ENCODE measurements at regions not wholly inside any gene's neighbourhood (a gene's known extent, or its start where the extent isn't known, plus 50 kb on each side); places are given as distances from the start of the nearest gene placed in this dataset.

DNA sequence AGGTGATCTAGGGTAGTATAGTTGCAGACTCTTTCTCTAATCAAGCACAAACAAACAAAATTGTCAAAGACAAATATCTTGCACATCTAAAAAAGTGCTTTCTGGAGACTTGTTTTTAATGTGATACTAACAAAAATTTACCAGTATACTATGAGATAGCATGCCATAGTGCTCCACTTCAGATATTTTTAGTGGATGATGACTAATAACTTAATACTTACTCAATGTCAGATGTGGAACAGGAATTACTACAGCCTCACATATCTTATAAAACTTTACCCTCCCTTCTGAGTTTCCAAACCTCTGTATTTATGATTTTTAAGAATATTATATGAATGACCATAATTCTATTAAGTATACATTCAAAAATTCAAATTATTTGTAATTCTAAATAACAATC, 1162.0 kb upstream of the SLC39A10 start:
- no peaks in the 10 kb centered on the region for H4K20me1 ChIP-seq (replicated peaks in 1 of 2; ENCODE audit: control insufficient read depth in 1 of 2, insufficient read depth in 2 of 2, low read length in 2 of 2)
- ChIA-PET CTCF (ENCODE audit: partially characterized antibody) (no interaction called here), POLR2A (ENCODE audit: partially characterized antibody) (no interaction called here)
- H3K27ac ChIP-seq (ENCODE audit: low read depth, low read length): no peak overlapping the region
- no peaks in the 10 kb centered on the region for H3K79me1 ChIP-seq (ENCODE audit: low read depth, low read length)
- no peaks in the 10 kb centered on the region for H3K27me3 ChIP-seq (replicated peaks in 1 of 4; ENCODE audit: control insufficient read depth in 3 of 4, extremely low read depth in 1 of 4, insufficient read depth in 3 of 4, low read length in 3 of 4)
- DNase-seq (ENCODE audit: low read depth in 1 of 2, low spot score in 2 of 2): no peak
- H3K14ac ChIP-seq (ENCODE audit: insufficient read length): no peak overlapping the region
- no peak overlapping the region for H3K4me2 ChIP-seq (ENCODE audit: insufficient read depth in 1 of 2, low read depth in 2 of 2, low read length in 2 of 2)
- no peak overlapping the region for H2BK12ac ChIP-seq (ENCODE audit: low read depth, low read length)
- no peak overlapping the region for H4K8ac ChIP-seq (ENCODE audit: extremely low read depth, insufficient read depth, low read length)
- no peaks in the 10 kb centered on the region for H3K23me2 ChIP-seq (ENCODE audit: low read depth, low read length)
- no peak overlapping the region for H3K4ac ChIP-seq (replicated peaks; ENCODE audit: insufficient read length, low read depth, low read length)
- H3K23ac ChIP-seq (ENCODE audit: insufficient read length): no peak overlapping the region
- no peak overlapping the region for H4K91ac ChIP-seq (replicated peaks; ENCODE audit: insufficient read length, low read length)
- H2BK5ac ChIP-seq (ENCODE audit: low read depth, low read length): no peak overlapping the region
- H2BK15ac ChIP-seq (ENCODE audit: low read length): no peak overlapping the region
- H3K4me1 ChIP-seq (replicated peaks in 1 of 4; ENCODE audit: control insufficient read depth in 3 of 4, insufficient read depth in 4 of 4, low read length in 3 of 4): no peaks in the 10 kb centered on the region
- H2BK20ac ChIP-seq (ENCODE audit: low read length): no peak overlapping the region
- no peak overlapping the region for H3K56ac ChIP-seq (replicated peaks; ENCODE audit: insufficient read length, low read depth, low read length)
- no peak overlapping the region for H2AK5ac ChIP-seq (ENCODE audit: low read depth, low read length)
- no peak overlapping the region for H4K5ac ChIP-seq (ENCODE audit: insufficient read length, low read depth, low read length)
- no peak overlapping the region for H3K9ac ChIP-seq (replicated peaks in 1 of 4; ENCODE audit: extremely low read depth in 1 of 4, low read depth in 3 of 4, low read length in 3 of 4)
- no peaks in the 10 kb centered on the region for H3K9me3 ChIP-seq (ENCODE audit: insufficient read depth in 2 of 2, low read depth in 1 of 2, low read length in 1 of 2)
- no peaks in the 10 kb centered on the region for H3K79me2 ChIP-seq (ENCODE audit: control insufficient read depth in 1 of 2, insufficient read depth in 2 of 2, low read length in 2 of 2)
- no peak overlapping the region for H2AFZ ChIP-seq (ENCODE audit: low read length)
- no peak overlapping the region for H3K4me3 ChIP-seq (ENCODE audit: extremely low read depth in 1 of 4, insufficient read depth in 2 of 4, low read depth in 3 of 4, low read length in 4 of 4)
- H2BK120ac ChIP-seq (replicated peaks; ENCODE audit: low read depth, low read length): no peak overlapping the region
- H3K36me3 ChIP-seq (ENCODE audit: control insufficient read depth in 2 of 4, insufficient read depth in 4 of 4, low read length in 3 of 4): no peaks in the 10 kb centered on the region
- no peak overlapping the region for H3K18ac ChIP-seq (ENCODE audit: extremely low read depth, low read length)
- FAIRE-seq: no peak
- TF ChIP-seq, protein P1, sequence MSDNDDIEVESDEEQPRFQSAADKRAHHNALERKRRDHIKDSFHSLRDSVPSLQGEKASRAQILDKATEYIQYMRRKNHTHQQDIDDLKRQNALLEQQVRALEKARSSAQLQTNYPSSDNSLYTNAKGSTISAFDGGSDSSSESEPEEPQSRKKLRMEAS (IDR thresholded peaks at IDR 0.05): no peak
- no peak for TF ChIP-seq JUND (IDR thresholded peaks at IDR 0.05; ENCODE audit: low read length)
- no peak for TF ChIP-seq SAP30 (IDR thresholded peaks at IDR 0.05; ENCODE audit: insufficient read depth, insufficient replicate concordance, low read length)
- no peak for TF ChIP-seq TAF7 (optimal IDR thresholded peaks at IDR 0.05; ENCODE audit: borderline replicate concordance, low read depth, low read length)
- no peak for TF ChIP-seq TEAD4 (IDR thresholded peaks at IDR 0.05; ENCODE audit: low read depth, low read length)
- no peak for TF ChIP-seq SUZ12 (IDR thresholded peaks at IDR 0.05; ENCODE audit: low read length)
- TF ChIP-seq SRF (IDR thresholded peaks at IDR 0.05; ENCODE audit: low read depth, low read length): no peak
- TF ChIP-seq GTF2F1 (IDR thresholded peaks at IDR 0.05; ENCODE audit: borderline replicate concordance, low read depth, low read length): no peak
- no peak for TF ChIP-seq CTBP2 (IDR thresholded peaks at IDR 0.05; ENCODE audit: borderline replicate concordance, insufficient read depth, insufficient read length, low read length)
- no peak for TF ChIP-seq TCF12 (IDR thresholded peaks at IDR 0.05; ENCODE audit: low read depth, low read length)
- no peak for TF ChIP-seq NANOG (IDR thresholded peaks at IDR 0.05; ENCODE audit: insufficient read depth, low read depth, low read length, poor library complexity, severe bottlenecking)
- no peak for TF ChIP-seq PHF8 (conservative IDR thresholded peaks at IDR 0.05; ENCODE audit: low read depth, low read length)
- no peak for TF ChIP-seq TAF1 (IDR thresholded peaks at IDR 0.05; ENCODE audit: low read depth, low read length)
- no peak for TF ChIP-seq HDAC6 (IDR thresholded peaks at IDR 0.05; ENCODE audit: low read depth, low read length)
- TF ChIP-seq JUN (IDR thresholded peaks at IDR 0.05; ENCODE audit: low read depth, low read length): no peak
- TF ChIP-seq SIRT6 (IDR thresholded peaks at IDR 0.05; ENCODE audit: low read length): no peak
- TF ChIP-seq BCL11A (IDR thresholded peaks at IDR 0.05; ENCODE audit: low read depth in 2 of 2, low read length in 2 of 2): no peak
